SK-N-SH (cell line): ENCODE measurements at regions not wholly inside any gene's neighbourhood (a gene's known extent, or its start where the extent isn't known, plus 50 kb on each side); places are given as distances from the start of the nearest gene placed in this dataset.

Experiments used
- CTCF ChIA-PET: fragments of 300-600, 350-600 bp; formaldehyde crosslinking; extraction: SDS; loops from one replicate; lab custom pipeline; 2021; lab: Yijun Ruan, JAX
- POLR2A ChIA-PET: fragments of 350-600 bp; sonication (Branson Sonifier 250); formaldehyde crosslinking; extraction: SDS; loops from one replicate; lab custom pipeline; 2020; ENCODE audit warnings: antibody characterized with exemption, inconsistent platforms; lab: Yijun Ruan, JAX
- DNase-seq: peaks from one replicate; pipeline ENCODE4 v3.0.0; 2012
- H2AFZ ChIP-seq: fragments of 200-600 bp; sonication (generic); 2 replicates; pipeline ENCODE4 v1.8.1; 2016; ENCODE audit warnings: antibody characterized with exemption, mild to moderate bottlenecking, low read depth
- H3F3A ChIP-seq: fragments of 200-600 bp; sonication (generic); replicated peaks from 2 replicates; pipeline ENCODE3; 2016; ENCODE audit warnings: antibody characterized with exemption, mild to moderate bottlenecking; ENCODE audit not compliant: insufficient read depth
- H3K27ac ChIP-seq, 2 experiments: fragments of 200-500 bp in 1 of 2; fragments of 200-600 bp in 1 of 2; sonication (Bioruptor generic) in 1 of 2; sonication (generic), shearing (Covaris generic) in 1 of 2; 2 replicates each; pipeline versions ENCODE4 v1.5.1 to v1.6.1; 2014 to 2016; ENCODE audit warnings: low read depth in 2 of 2, inconsistent platforms in 1 of 2, low read length in 1 of 2, mild to moderate bottlenecking in 1 of 2, mixed read lengths in 1 of 2
- H3K27me3 ChIP-seq: fragments of 200-600 bp; sonication (generic), shearing (Covaris generic); 2 replicates; pipeline ENCODE4 v1.6.1; 2016; ENCODE audit warnings: mixed run types; ENCODE audit not compliant: insufficient read depth
- H3K36me3 ChIP-seq, 2 experiments: fragments of 200-500 bp in 1 of 2; fragments of 200-600 bp in 1 of 2; sonication (Bioruptor generic) in 1 of 2; sonication (generic) in 1 of 2; replicated peaks in 1 of 2; 2 replicates each; pipeline versions ENCODE3 to v1.5.1; 2014 to 2016; ENCODE audit warnings: low read length in 1 of 2, mild to moderate bottlenecking in 1 of 2; ENCODE audit not compliant: insufficient read depth in 2 of 2, control insufficient read depth in 1 of 2
- H3K4me1 ChIP-seq, 2 experiments: fragments of 200-500 bp in 1 of 2; fragments of 200-600 bp in 1 of 2; sonication (Bioruptor generic) in 1 of 2; sonication (generic), shearing (Covaris generic) in 1 of 2; 2 replicates each; pipeline versions ENCODE4 v1.5.1 to v1.6.1; 2014 to 2016; ENCODE audit warnings: low read depth in 1 of 2, low read length in 1 of 2, mixed run types in 1 of 2; ENCODE audit not compliant: insufficient read depth in 2 of 2, control insufficient read depth in 1 of 2
- H3K4me2 ChIP-seq: fragments of 200-600 bp; sonication (generic), shearing (Covaris generic); 2 replicates; pipeline ENCODE4 v1.6.1; 2017; ENCODE audit warnings: mixed run types
- H3K4me3 ChIP-seq, 2 experiments: fragments of 200-500 bp in 1 of 2; fragments of 200-600 bp in 1 of 2; sonication (Bioruptor generic) in 1 of 2; sonication (generic), shearing (Covaris generic) in 1 of 2; 2 replicates each; pipeline versions ENCODE4 v1.5.1 to v1.8.1; 2014 to 2016; ENCODE audit warnings: low read depth in 2 of 2, inconsistent platforms in 1 of 2, low read length in 1 of 2, mild to moderate bottlenecking in 1 of 2, mixed read lengths in 1 of 2, moderate library complexity in 1 of 2
- H3K79me2 ChIP-seq: fragments of 200-600 bp; sonication (generic); 2 replicates; pipeline ENCODE4 v1.8.1; 2017; ENCODE audit warnings: mild to moderate bottlenecking; ENCODE audit not compliant: insufficient read depth
- H3K9ac ChIP-seq: fragments of 200-600 bp; sonication (generic); 2 replicates; pipeline ENCODE4 v1.6.1; 2017; ENCODE audit warnings: mixed run types
- H3K9me2 ChIP-seq: fragments of 200-600 bp; sonication (generic); 2 replicates; pipeline ENCODE4 v1.6.1; 2017; ENCODE audit warnings: mixed run types
- H3K9me3 ChIP-seq: fragments of 200-600 bp; sonication (generic); 2 replicates; pipeline ENCODE4 v1.6.1; 2017; ENCODE audit warnings: mixed run types, mild to moderate bottlenecking, moderate library complexity
- H4K20me1 ChIP-seq: fragments of 200-600 bp; sonication (generic); 2 replicates; pipeline ENCODE4 v1.6.1; 2017; ENCODE audit warnings: mild to moderate bottlenecking, mixed run types; ENCODE audit not compliant: insufficient read depth
- ELF1 ChIP-seq: IDR thresholded peaks from 2 replicates; pipeline ENCODE4 v1.4.0; 2012
- EP300 ChIP-seq, 2 experiments: IDR thresholded peaks; 2 replicates each; pipeline versions ENCODE4 v1.4.0 to v1.6.1; 2012; ENCODE audit warnings: borderline replicate concordance in 1 of 2, low read depth in 1 of 2, low read length in 1 of 2
- FOXJ3 ChIP-seq: sonication (generic); formaldehyde crosslinking; IDR thresholded peaks from 2 replicates; pipeline ENCODE4 v1.5.1; 2020; ENCODE audit warnings: mild to moderate bottlenecking, missing genetic modification reagents
- FOXM1 ChIP-seq: IDR thresholded peaks from 2 replicates; pipeline ENCODE4 v1.4.0; 2012; ENCODE audit warnings: low read depth, mild to moderate bottlenecking
- GABPA ChIP-seq: IDR thresholded peaks from 2 replicates; pipeline ENCODE4 v1.4.0; 2012; ENCODE audit warnings: low read depth, mild to moderate bottlenecking
- JUND ChIP-seq: IDR thresholded peaks from 2 replicates; pipeline ENCODE4 v1.4.0; 2012
- NFIC ChIP-seq: IDR thresholded peaks from 2 replicates; pipeline ENCODE4 v1.4.0; 2012; ENCODE audit warnings: borderline replicate concordance
- RAD21 ChIP-seq: IDR thresholded peaks from 2 replicates; pipeline ENCODE4 v1.6.1; 2012; ENCODE audit warnings: mild to moderate bottlenecking, low read length
- RFX5 ChIP-seq: IDR thresholded peaks from 2 replicates; pipeline ENCODE4 v1.6.1; 2012; ENCODE audit warnings: mild to moderate bottlenecking, improper control_type of control experiment, low read length
- SIN3A ChIP-seq: IDR thresholded peaks from 2 replicates; pipeline ENCODE4 v1.6.1; 2012; ENCODE audit warnings: low read depth, mild to moderate bottlenecking, low read length, moderate library complexity, borderline replicate concordance
- SMC3 ChIP-seq: IDR thresholded peaks from 2 replicates; pipeline ENCODE4 v1.6.1; 2012; ENCODE audit warnings: low read depth, low read length, improper control_type of control experiment
- TCF12 ChIP-seq: IDR thresholded peaks from 2 replicates; pipeline ENCODE4 v1.4.0; 2012
- TEAD4 ChIP-seq: IDR thresholded peaks from 2 replicates; pipeline ENCODE4 v1.4.0; 2012; ENCODE audit warnings: mild to moderate bottlenecking, borderline replicate concordance; ENCODE audit not compliant: insufficient read depth
- YY1 ChIP-seq: IDR thresholded peaks from 2 replicates; pipeline ENCODE4 v1.4.0; 2012; ENCODE audit warnings: low read depth, mild to moderate bottlenecking
- WGBS: methylation state at CpG from one replicate; pipeline ENCODE4 v1.1.6; 2017; ENCODE audit warnings: low lambda C conversion rate; 5-methylcytosine and 5-hydroxymethylcytosine counted together
- TF ChIP-seq, protein P1 (sequence below): IDR thresholded peaks from 2 replicates; pipeline ENCODE4 v1.4.0; 2012; ENCODE audit warnings: low read depth
- TF ChIP-seq, protein P2 (sequence below): fragments of 150-350 bp; IDR thresholded peaks from 2 replicates; pipeline ENCODE4 v1.6.1; 2017; ENCODE audit warnings: antibody characterized with exemption, low read length, low read depth, borderline replicate concordance
- TF ChIP-seq, protein P3 (sequence below): IDR thresholded peaks from 2 replicates; pipeline ENCODE4 v1.4.0; 2012; ENCODE audit warnings: low read depth, borderline replicate concordance
- TF ChIP-seq, protein P4 (sequence below): fragments of 150-350 bp; IDR thresholded peaks from 2 replicates; pipeline ENCODE4 v1.6.1; 2016; ENCODE audit warnings: mild to moderate bottlenecking, low read depth, low read length
- TF ChIP-seq, protein P5 (sequence below): IDR thresholded peaks from 2 replicates; pipeline ENCODE4; 2012
- TF ChIP-seq, protein P6 (sequence below): fragments of 200-600 bp; sonication (generic); IDR thresholded peaks from 2 replicates; pipeline ENCODE4 v1.6.1; 2017; ENCODE audit warnings: antibody characterized with exemption, mild to moderate bottlenecking, moderate library complexity
- TF ChIP-seq, protein P7 (sequence below): IDR thresholded peaks from 2 replicates; pipeline ENCODE4 v1.4.0; 2012; ENCODE audit warnings: low read depth, borderline replicate concordance

DNA sequence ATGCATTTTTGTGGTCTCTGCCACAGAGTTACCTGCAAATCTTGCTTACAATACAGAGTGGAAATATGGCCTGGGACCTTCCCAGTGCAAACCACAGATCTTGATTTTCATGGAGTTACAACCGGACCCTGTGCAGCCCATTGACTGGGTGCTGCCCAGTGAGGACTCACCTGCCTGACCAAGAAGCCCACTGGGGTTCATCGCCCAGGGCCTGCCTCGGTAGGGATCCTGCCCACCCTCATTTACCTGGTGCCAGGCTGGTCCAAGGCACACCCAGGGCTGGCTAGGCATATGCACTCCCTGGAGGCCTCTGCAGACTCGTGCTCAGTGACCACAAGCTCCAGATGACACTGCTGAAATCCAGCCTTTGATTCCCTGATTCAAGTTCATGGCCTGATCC is 572.7 kb downstream of the NPHP4 start:
- ChIA-PET POLR2A (no interaction called here), CTCF (no interaction called here)
- H4K20me1 ChIP-seq: no peaks in the 10 kb centered on the region
- no peak overlapping the region for H3K4me3 ChIP-seq
- H3K27ac ChIP-seq: no peak overlapping the region
- H3K9me2 ChIP-seq: no peaks in the 10 kb centered on the region
- H3K79me2 ChIP-seq: no peaks in the 10 kb centered on the region
- H3K9ac ChIP-seq: no peak overlapping the region
- no peaks in the 10 kb centered on the region for H3K27me3 ChIP-seq
- no peak for DNase-seq
- no peak overlapping the region for H2AFZ ChIP-seq
- H3F3A ChIP-seq: no peaks in the 10 kb centered on the region
- TF ChIP-seq ELF1 (no peak), SIN3A (no peak), GABPA (no peak), FOXM1 (no peak), FOXJ3 (no peak)
- TF ChIP-seq, protein P1, sequence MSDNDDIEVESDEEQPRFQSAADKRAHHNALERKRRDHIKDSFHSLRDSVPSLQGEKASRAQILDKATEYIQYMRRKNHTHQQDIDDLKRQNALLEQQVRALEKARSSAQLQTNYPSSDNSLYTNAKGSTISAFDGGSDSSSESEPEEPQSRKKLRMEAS: no peak
- no peak overlapping the region for H3K4me2 ChIP-seq
- peaks cover 0 to 40% of the 10 kb centered on the region in 2 experiments; a peak in 2 of 4 replicates for H3K4me1 ChIP-seq
- no peaks in the 10 kb centered on the region for H3K36me3 ChIP-seq
- H3K9me3 ChIP-seq: no peaks in the 10 kb centered on the region
- 5% methylated on average over 3 of the region's 4 CpGs for WGBS

DNA sequence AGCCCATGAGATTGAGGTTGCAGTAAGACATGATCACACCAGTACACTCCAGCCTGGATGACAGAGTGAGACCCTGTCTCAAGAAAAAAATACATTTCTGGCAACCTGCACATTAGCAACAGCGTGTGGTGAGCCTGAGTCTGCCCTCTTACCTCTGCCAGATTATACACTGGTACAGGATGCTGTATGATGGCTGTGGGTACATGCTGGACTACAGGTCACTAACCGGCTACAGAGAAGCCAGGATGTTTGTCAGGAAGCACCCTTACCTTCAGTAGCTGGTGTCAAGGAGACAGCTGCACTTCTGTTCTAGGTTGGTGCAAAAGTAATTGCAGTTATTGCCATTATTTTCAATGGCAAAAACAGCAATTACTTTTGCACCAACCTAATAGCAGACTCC is 575.7 kb downstream of the NPHP4 start:
- H3K4me2 ChIP-seq: no peak overlapping the region
- no peaks in the 10 kb centered on the region for H3K9me3 ChIP-seq
- H3K4me1 ChIP-seq: peaks cover 0 to 10% of the 10 kb centered on the region in 2 experiments; a peak in 1 of 4 replicates
- H3F3A ChIP-seq: no peaks in the 10 kb centered on the region
- no peak overlapping the region for H3K9ac ChIP-seq
- WGBS: no CpG with 5 or more reads among the region's 2 CpGs
- H3K27ac ChIP-seq: no peak overlapping the region
- ChIA-PET POLR2A (no interaction called here), CTCF (no interaction called here)
- H3K36me3 ChIP-seq: no peaks in the 10 kb centered on the region
- H3K4me3 ChIP-seq: no peak overlapping the region
- no peak overlapping the region for H2AFZ ChIP-seq
- H4K20me1 ChIP-seq: no peaks in the 10 kb centered on the region
- no peaks in the 10 kb centered on the region for H3K79me2 ChIP-seq
- DNase-seq: no peak
- H3K9me2 ChIP-seq: no peaks in the 10 kb centered on the region
- H3K27me3 ChIP-seq: no peaks in the 10 kb centered on the region
- no peak for TF ChIP-seq SMC3
- no peak for TF ChIP-seq TEAD4
- no peak for TF ChIP-seq YY1
- no peak for TF ChIP-seq EP300 (IDR thresholded peaks at IDR 0.05; ENCODE audit: borderline replicate concordance in 1 of 2, low read depth in 1 of 2, low read length in 1 of 2)
- no peak for TF ChIP-seq GABPA
- TF ChIP-seq, protein P2, sequence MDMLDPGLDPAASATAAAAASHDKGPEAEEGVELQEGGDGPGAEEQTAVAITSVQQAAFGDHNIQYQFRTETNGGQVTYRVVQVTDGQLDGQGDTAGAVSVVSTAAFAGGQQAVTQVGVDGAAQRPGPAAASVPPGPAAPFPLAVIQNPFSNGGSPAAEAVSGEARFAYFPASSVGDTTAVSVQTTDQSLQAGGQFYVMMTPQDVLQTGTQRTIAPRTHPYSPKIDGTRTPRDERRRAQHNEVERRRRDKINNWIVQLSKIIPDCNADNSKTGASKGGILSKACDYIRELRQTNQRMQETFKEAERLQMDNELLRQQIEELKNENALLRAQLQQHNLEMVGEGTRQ: no peak
- no peak for TF ChIP-seq RFX5
- TF ChIP-seq TCF12: no peak
- TF ChIP-seq RAD21: no peak
- TF ChIP-seq, protein P3, sequence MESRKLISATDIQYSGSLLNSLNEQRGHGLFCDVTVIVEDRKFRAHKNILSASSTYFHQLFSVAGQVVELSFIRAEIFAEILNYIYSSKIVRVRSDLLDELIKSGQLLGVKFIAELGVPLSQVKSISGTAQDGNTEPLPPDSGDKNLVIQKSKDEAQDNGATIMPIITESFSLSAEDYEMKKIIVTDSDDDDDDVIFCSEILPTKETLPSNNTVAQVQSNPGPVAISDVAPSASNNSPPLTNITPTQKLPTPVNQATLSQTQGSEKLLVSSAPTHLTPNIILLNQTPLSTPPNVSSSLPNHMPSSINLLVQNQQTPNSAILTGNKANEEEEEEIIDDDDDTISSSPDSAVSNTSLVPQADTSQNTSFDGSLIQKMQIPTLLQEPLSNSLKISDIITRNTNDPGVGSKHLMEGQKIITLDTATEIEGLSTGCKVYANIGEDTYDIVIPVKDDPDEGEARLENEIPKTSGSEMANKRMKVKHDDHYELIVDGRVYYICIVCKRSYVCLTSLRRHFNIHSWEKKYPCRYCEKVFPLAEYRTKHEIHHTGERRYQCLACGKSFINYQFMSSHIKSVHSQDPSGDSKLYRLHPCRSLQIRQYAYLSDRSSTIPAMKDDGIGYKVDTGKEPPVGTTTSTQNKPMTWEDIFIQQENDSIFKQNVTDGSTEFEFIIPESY: no peak
- TF ChIP-seq, protein P4, sequence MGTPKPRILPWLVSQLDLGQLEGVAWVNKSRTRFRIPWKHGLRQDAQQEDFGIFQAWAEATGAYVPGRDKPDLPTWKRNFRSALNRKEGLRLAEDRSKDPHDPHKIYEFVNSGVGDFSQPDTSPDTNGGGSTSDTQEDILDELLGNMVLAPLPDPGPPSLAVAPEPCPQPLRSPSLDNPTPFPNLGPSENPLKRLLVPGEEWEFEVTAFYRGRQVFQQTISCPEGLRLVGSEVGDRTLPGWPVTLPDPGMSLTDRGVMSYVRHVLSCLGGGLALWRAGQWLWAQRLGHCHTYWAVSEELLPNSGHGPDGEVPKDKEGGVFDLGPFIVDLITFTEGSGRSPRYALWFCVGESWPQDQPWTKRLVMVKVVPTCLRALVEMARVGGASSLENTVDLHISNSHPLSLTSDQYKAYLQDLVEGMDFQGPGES: no peak
- no peak for TF ChIP-seq FOXJ3
- TF ChIP-seq, protein P5, sequence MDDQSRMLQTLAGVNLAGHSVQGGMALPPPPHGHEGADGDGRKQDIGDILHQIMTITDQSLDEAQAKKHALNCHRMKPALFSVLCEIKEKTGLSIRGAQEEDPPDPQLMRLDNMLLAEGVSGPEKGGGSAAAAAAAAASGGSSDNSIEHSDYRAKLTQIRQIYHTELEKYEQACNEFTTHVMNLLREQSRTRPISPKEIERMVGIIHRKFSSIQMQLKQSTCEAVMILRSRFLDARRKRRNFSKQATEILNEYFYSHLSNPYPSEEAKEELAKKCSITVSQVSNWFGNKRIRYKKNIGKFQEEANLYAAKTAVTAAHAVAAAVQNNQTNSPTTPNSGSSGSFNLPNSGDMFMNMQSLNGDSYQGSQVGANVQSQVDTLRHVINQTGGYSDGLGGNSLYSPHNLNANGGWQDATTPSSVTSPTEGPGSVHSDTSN: no peak
- no peak for TF ChIP-seq JUND
- no peak for TF ChIP-seq NFIC
- TF ChIP-seq, protein P6, sequence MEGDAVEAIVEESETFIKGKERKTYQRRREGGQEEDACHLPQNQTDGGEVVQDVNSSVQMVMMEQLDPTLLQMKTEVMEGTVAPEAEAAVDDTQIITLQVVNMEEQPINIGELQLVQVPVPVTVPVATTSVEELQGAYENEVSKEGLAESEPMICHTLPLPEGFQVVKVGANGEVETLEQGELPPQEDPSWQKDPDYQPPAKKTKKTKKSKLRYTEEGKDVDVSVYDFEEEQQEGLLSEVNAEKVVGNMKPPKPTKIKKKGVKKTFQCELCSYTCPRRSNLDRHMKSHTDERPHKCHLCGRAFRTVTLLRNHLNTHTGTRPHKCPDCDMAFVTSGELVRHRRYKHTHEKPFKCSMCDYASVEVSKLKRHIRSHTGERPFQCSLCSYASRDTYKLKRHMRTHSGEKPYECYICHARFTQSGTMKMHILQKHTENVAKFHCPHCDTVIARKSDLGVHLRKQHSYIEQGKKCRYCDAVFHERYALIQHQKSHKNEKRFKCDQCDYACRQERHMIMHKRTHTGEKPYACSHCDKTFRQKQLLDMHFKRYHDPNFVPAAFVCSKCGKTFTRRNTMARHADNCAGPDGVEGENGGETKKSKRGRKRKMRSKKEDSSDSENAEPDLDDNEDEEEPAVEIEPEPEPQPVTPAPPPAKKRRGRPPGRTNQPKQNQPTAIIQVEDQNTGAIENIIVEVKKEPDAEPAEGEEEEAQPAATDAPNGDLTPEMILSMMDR: no peak
- TF ChIP-seq, protein P7, sequence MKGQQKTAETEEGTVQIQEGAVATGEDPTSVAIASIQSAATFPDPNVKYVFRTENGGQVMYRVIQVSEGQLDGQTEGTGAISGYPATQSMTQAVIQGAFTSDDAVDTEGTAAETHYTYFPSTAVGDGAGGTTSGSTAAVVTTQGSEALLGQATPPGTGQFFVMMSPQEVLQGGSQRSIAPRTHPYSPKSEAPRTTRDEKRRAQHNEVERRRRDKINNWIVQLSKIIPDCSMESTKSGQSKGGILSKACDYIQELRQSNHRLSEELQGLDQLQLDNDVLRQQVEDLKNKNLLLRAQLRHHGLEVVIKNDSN: no peak
- no peak for TF ChIP-seq FOXM1
